GM23338 (cell line): ENCODE measurements at regions not wholly inside any gene's neighbourhood (a gene's known extent, or its start where the extent isn't known, plus 50 kb on each side); places are given as distances from the start of the nearest gene placed in this dataset.

Experiments
- ATAC-seq: fragments of 200-7000 bp; cut with Tn5 transposase; 3 replicates; pipeline ENCODE4 v1.9.1; 2020
- DNase-seq: peaks from one replicate; pipeline ENCODE4 v3.0.0-alpha.2; 2015; ENCODE audit warnings: low spot score
- H2AFZ ChIP-seq: fragments of 200-600 bp; sonication (generic); 2 replicates; pipeline ENCODE4 v1.8.0; 2016; ENCODE audit warnings: antibody characterized with exemption, mild to moderate bottlenecking, moderate library complexity
- H3F3A ChIP-seq: fragments of 200-600 bp; sonication (generic); replicated peaks from 2 replicates; pipeline ENCODE4 v1.8.0; 2017; ENCODE audit warnings: antibody characterized with exemption, mixed run types, low read depth
- H3K27ac ChIP-seq: fragments of 200-600 bp; sonication (generic); 2 replicates; pipeline ENCODE4 v1.6.1; 2016; ENCODE audit warnings: low read depth
- H3K27me3 ChIP-seq: fragments of 200-600 bp; sonication (generic); 2 replicates; pipeline ENCODE4 v1.8.0; 2016; ENCODE audit warnings: mild to moderate bottlenecking, mixed run types, moderate library complexity; ENCODE audit not compliant: insufficient read depth
- H3K36me3 ChIP-seq: fragments of 200-600 bp; sonication (generic); 2 replicates; pipeline ENCODE4 v1.8.0; 2016; ENCODE audit warnings: mild to moderate bottlenecking; ENCODE audit not compliant: insufficient read depth
- H3K4me1 ChIP-seq: fragments of 200-600 bp; sonication (generic); 2 replicates; pipeline ENCODE4 v1.8.0; 2016; ENCODE audit warnings: mild to moderate bottlenecking, moderate library complexity; ENCODE audit not compliant: insufficient read depth
- H3K4me2 ChIP-seq: fragments of 200-600 bp; sonication (generic); 2 replicates; pipeline ENCODE4 v1.7.1; 2017; ENCODE audit warnings: mixed run types
- H3K4me3 ChIP-seq: fragments of 200-600 bp; sonication (generic); 2 replicates; pipeline ENCODE4 v1.6.1; 2016; ENCODE audit warnings: mixed run types
- H3K79me2 ChIP-seq: fragments of 200-600 bp; sonication (generic); replicated peaks from 2 replicates; pipeline ENCODE4 v1.8.0; 2017; ENCODE audit warnings: mild to moderate bottlenecking; ENCODE audit not compliant: insufficient read depth
- H3K9me2 ChIP-seq: fragments of 200-600 bp; sonication (generic); 2 replicates; pipeline ENCODE4 v1.8.0; 2017; ENCODE audit not compliant: insufficient read depth
- H4K20me1 ChIP-seq: fragments of 200-600 bp; sonication (generic); replicated peaks from 2 replicates; pipeline ENCODE4 v1.8.0; 2017; ENCODE audit warnings: mild to moderate bottlenecking; ENCODE audit not compliant: insufficient read depth
- H3K27ac Mint-ChIP-seq: 2 replicates; pipeline ENCODE4 v1.8.0; 2020; ENCODE audit warnings: inconsistent platforms, mild to moderate bottlenecking, moderate library complexity, mixed read lengths
- H3K27me3 Mint-ChIP-seq: 3 replicates; pipeline ENCODE4 v1.8.0; 2022; ENCODE audit warnings: low read depth, mild to moderate bottlenecking, moderate library complexity, mixed read lengths, inconsistent platforms; ENCODE audit not compliant: insufficient read depth, poor library complexity
- H3K36me3 Mint-ChIP-seq: 3 replicates; pipeline ENCODE4 v1.8.0; 2021; ENCODE audit warnings: low read depth, mild to moderate bottlenecking, inconsistent platforms, moderate library complexity, mixed read lengths
- H3K4me1 Mint-ChIP-seq: 3 replicates; pipeline ENCODE4 v1.8.0; 2020; ENCODE audit warnings: mild to moderate bottlenecking, inconsistent platforms, mixed read lengths
- H3K4me3 Mint-ChIP-seq: 3 replicates; pipeline ENCODE4 v1.8.0; 2021; ENCODE audit warnings: moderate library complexity, mild to moderate bottlenecking, inconsistent platforms, mixed read lengths
- H3K9me3 Mint-ChIP-seq: 3 replicates; pipeline ENCODE4 v1.8.0; 2020; ENCODE audit warnings: moderate library complexity, mild to moderate bottlenecking, inconsistent platforms, mixed read lengths
- CREB1 ChIP-seq: fragments of 250-450 bp; sonication (Bioruptor Pico); IDR thresholded peaks from 2 replicates; pipeline ENCODE4 v1.5.0; 2020; ENCODE audit warnings: low read depth, mild to moderate bottlenecking, moderate library complexity
- EZH2 ChIP-seq: fragments of 200-600 bp; sonication (generic); IDR thresholded peaks from one replicate; pipeline ENCODE4 v1.8.0; 2017; ENCODE audit warnings: antibody characterized with exemption, mild to moderate bottlenecking, low read depth; ENCODE audit not compliant: unreplicated experiment
- EZH2phosphoT487 ChIP-seq: fragments of 200-600 bp; sonication (generic); IDR thresholded peaks from one replicate; pipeline ENCODE4 v1.8.1; 2018; ENCODE audit warnings: antibody characterized with exemption; ENCODE audit not compliant: unreplicated experiment
- JUNB ChIP-seq: IDR thresholded peaks from one replicate; pipeline ENCODE4 v1.6.1; 2016; ENCODE audit warnings: antibody characterized with exemption; ENCODE audit not compliant: unreplicated experiment
- NANOG ChIP-seq: IDR thresholded peaks from 2 replicates; pipeline ENCODE4 v1.6.1; 2016; ENCODE audit warnings: antibody characterized with exemption, borderline replicate concordance
- POLR2AphosphoS5 ChIP-seq: IDR thresholded peaks from 2 replicates; pipeline ENCODE4 v1.6.1; 2016; ENCODE audit warnings: antibody characterized with exemption, low read depth
- REST ChIP-seq: IDR thresholded peaks from one replicate; pipeline ENCODE4 v1.6.1; 2018; ENCODE audit warnings: antibody characterized with exemption; ENCODE audit not compliant: unreplicated experiment
- STAT1 ChIP-seq: IDR thresholded peaks from one replicate; pipeline ENCODE4 v1.6.1; 2016; ENCODE audit warnings: antibody characterized with exemption; ENCODE audit not compliant: unreplicated experiment
- ZNF114 ChIP-seq: fragments of 250-450 bp; sonication (Bioruptor Pico); IDR thresholded peaks from 2 replicates; pipeline ENCODE4 v1.5.0; 2020; ENCODE audit warnings: mild to moderate bottlenecking, moderate library complexity
- ZNF331 ChIP-seq: fragments of 250-450 bp; sonication (Bioruptor Pico); IDR thresholded peaks from 2 replicates; pipeline ENCODE4 v1.5.0; 2020; ENCODE audit warnings: low read depth, mild to moderate bottlenecking, moderate library complexity
- TF ChIP-seq, protein P1 (sequence below), 2 experiments: fragments of 200-600 bp in 1 of 2; sonication (generic) in 1 of 2; conservative IDR thresholded peaks; 2 replicates each; pipeline versions ENCODE4 v1.5.1 to v1.6.1; 2016 to 2017; ENCODE audit warnings: antibody characterized with exemption in 2 of 2, low read depth in 2 of 2, mild to moderate bottlenecking in 2 of 2, moderate library complexity in 1 of 2
- TF ChIP-seq, protein P2 (sequence below): fragments of 250-450 bp; sonication (Bioruptor Pico); IDR thresholded peaks from 2 replicates; pipeline ENCODE4 v1.5.0; 2020; ENCODE audit warnings: mild to moderate bottlenecking, moderate library complexity
- TF ChIP-seq, protein P3 (sequence below): IDR thresholded peaks from 2 replicates; pipeline ENCODE4 v1.6.1; 2016; ENCODE audit warnings: antibody characterized with exemption

DNA sequence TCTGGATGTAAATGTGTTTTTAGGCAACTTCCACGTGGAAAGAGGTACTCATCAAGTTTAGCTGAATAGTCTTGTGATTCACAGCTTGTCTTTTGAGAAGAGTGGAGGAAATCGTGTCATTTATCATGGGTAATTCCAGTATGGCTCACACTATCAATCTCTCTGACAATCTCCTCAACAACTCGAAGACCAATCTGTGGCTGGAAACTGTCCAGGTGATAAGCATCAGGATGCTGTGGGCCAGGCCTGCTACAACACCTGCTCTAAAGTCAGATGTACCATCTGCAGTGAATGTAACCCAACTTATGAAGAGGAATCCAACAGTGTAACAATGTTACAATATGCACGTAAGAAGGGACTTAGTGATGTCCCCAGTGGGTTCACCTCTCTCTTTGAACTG is 132.1 kb upstream of the GK2 start:
- TF ChIP-seq NANOG = no peak
- no peak for TF ChIP-seq ZNF331 (CRISPR knock-in tag)
- TF ChIP-seq EZH2phosphoT487 = no peak
- TF ChIP-seq STAT1 = no peak
- TF ChIP-seq, protein P1, sequence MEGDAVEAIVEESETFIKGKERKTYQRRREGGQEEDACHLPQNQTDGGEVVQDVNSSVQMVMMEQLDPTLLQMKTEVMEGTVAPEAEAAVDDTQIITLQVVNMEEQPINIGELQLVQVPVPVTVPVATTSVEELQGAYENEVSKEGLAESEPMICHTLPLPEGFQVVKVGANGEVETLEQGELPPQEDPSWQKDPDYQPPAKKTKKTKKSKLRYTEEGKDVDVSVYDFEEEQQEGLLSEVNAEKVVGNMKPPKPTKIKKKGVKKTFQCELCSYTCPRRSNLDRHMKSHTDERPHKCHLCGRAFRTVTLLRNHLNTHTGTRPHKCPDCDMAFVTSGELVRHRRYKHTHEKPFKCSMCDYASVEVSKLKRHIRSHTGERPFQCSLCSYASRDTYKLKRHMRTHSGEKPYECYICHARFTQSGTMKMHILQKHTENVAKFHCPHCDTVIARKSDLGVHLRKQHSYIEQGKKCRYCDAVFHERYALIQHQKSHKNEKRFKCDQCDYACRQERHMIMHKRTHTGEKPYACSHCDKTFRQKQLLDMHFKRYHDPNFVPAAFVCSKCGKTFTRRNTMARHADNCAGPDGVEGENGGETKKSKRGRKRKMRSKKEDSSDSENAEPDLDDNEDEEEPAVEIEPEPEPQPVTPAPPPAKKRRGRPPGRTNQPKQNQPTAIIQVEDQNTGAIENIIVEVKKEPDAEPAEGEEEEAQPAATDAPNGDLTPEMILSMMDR (conservative IDR thresholded peaks at IDR 0.05; ENCODE audit: low read depth in 2 of 2) = no peak
- TF ChIP-seq REST = no peak
- TF ChIP-seq, protein P2, sequence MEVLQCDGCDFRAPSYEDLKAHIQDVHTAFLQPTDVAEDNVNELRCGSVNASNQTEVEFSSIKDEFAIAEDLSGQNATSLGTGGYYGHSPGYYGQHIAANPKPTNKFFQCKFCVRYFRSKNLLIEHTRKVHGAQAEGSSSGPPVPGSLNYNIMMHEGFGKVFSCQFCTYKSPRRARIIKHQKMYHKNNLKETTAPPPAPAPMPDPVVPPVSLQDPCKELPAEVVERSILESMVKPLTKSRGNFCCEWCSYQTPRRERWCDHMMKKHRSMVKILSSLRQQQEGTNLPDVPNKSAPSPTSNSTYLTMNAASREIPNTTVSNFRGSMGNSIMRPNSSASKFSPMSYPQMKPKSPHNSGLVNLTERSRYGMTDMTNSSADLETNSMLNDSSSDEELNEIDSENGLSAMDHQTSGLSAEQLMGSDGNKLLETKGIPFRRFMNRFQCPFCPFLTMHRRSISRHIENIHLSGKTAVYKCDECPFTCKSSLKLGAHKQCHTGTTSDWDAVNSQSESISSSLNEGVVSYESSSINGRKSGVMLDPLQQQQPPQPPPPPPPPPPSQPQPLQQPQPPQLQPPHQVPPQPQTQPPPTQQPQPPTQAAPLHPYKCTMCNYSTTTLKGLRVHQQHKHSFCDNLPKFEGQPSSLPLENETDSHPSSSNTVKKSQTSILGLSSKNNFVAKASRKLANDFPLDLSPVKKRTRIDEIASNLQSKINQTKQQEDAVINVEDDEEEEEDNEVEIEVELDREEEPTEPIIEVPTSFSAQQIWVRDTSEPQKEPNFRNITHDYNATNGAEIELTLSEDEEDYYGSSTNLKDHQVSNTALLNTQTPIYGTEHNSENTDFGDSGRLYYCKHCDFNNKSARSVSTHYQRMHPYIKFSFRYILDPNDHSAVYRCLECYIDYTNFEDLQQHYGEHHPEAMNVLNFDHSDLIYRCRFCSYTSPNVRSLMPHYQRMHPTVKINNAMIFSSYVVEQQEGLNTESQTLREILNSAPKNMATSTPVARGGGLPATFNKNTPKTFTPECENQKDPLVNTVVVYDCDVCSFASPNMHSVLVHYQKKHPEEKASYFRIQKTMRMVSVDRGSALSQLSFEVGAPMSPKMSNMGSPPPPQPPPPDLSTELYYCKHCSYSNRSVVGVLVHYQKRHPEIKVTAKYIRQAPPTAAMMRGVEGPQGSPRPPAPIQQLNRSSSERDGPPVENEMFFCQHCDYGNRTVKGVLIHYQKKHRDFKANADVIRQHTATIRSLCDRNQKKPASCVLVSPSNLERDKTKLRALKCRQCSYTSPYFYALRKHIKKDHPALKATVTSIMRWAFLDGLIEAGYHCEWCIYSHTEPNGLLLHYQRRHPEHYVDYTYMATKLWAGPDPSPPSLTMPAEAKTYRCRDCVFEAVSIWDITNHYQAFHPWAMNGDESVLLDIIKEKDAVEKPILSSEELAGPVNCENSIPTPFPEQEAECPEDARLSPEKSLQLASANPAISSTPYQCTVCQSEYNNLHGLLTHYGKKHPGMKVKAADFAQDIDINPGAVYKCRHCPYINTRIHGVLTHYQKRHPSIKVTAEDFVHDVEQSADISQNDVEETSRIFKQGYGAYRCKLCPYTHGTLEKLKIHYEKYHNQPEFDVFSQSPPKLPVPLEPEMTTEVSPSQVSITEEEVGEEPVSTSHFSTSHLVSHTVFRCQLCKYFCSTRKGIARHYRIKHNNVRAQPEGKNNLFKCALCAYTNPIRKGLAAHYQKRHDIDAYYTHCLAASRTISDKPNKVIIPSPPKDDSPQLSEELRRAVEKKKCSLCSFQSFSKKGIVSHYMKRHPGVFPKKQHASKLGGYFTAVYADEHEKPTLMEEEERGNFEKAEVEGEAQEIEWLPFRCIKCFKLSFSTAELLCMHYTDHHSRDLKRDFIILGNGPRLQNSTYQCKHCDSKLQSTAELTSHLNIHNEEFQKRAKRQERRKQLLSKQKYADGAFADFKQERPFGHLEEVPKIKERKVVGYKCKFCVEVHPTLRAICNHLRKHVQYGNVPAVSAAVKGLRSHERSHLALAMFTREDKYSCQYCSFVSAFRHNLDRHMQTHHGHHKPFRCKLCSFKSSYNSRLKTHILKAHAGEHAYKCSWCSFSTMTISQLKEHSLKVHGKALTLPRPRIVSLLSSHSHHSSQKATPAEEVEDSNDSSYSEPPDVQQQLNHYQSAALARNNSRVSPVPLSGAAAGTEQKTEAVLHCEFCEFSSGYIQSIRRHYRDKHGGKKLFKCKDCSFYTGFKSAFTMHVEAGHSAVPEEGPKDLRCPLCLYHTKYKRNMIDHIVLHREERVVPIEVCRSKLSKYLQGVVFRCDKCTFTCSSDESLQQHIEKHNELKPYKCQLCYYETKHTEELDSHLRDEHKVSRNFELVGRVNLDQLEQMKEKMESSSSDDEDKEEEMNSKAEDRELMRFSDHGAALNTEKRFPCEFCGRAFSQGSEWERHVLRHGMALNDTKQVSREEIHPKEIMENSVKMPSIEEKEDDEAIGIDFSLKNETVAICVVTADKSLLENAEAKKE (CRISPR knock-in tag) = no peak
- no peak for TF ChIP-seq CREB1 (CRISPR knock-in tag)
- TF ChIP-seq ZNF114 = no peak
- TF ChIP-seq, protein P3, sequence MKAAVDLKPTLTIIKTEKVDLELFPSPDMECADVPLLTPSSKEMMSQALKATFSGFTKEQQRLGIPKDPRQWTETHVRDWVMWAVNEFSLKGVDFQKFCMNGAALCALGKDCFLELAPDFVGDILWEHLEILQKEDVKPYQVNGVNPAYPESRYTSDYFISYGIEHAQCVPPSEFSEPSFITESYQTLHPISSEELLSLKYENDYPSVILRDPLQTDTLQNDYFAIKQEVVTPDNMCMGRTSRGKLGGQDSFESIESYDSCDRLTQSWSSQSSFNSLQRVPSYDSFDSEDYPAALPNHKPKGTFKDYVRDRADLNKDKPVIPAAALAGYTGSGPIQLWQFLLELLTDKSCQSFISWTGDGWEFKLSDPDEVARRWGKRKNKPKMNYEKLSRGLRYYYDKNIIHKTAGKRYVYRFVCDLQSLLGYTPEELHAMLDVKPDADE = no peak
- TF ChIP-seq EZH2 = no peak
- no peak for TF ChIP-seq POLR2AphosphoS5
- no peak for TF ChIP-seq JUNB
- no peak overlapping the region for H3K4me3 Mint-ChIP-seq
- no peak overlapping the region for H3K27ac Mint-ChIP-seq
- H3K36me3 ChIP-seq = no peaks in the 10 kb centered on the region
- H3K79me2 ChIP-seq = no peaks in the 10 kb centered on the region
- no peak overlapping the region for H3K4me3 ChIP-seq
- H3K27me3 ChIP-seq = no peaks in the 10 kb centered on the region
- no peaks in the 10 kb centered on the region for H4K20me1 ChIP-seq
- H3K27me3 Mint-ChIP-seq = no peaks in the 10 kb centered on the region
- H3K9me3 Mint-ChIP-seq = no peaks in the 10 kb centered on the region
- H3K9me2 ChIP-seq = no peaks in the 10 kb centered on the region
- H3F3A ChIP-seq = no peaks in the 10 kb centered on the region
- 0 out of 2 replicates have a peak, but pooled peaks cover 2% of the 10 kb centered on the region for H3K4me1 ChIP-seq
- no peak overlapping the region for H3K27ac ChIP-seq
- no peak for DNase-seq
- no peak overlapping the region for H3K4me2 ChIP-seq
- no peak overlapping the region for H2AFZ ChIP-seq
- no peaks in the 10 kb centered on the region for H3K36me3 Mint-ChIP-seq
- ATAC-seq = no peak
- no peaks in the 10 kb centered on the region for H3K4me1 Mint-ChIP-seq
